Kidney epithelial cell (primary cell): ENCODE measurements at regions not wholly inside any gene's neighbourhood (a gene's known extent, or its start where the extent isn't known, plus 50 kb on each side); places are given as distances from the start of the nearest gene placed in this dataset.
"Not testable (repeated sequence)": the region's sequence is repeated elsewhere in the genome, so short reads cannot be mapped to it uniquely, and the experiment has no call there.

Experiments used
- DNase-seq: peaks from one replicate; pipeline ENCODE4 v3.0.0-alpha.2; 2010; ENCODE audit warnings: low read depth
- H3K27me3 ChIP-seq: 2 replicates; pipeline ENCODE4 v1.6.0; 2011; ENCODE audit warnings: low read length; ENCODE audit not compliant: control insufficient read depth, insufficient read depth
- H3K36me3 ChIP-seq: 2 replicates; pipeline ENCODE4 v1.5.1; 2011; ENCODE audit warnings: low read length; ENCODE audit not compliant: control insufficient read depth, insufficient read depth
- H3K4me3 ChIP-seq: 2 replicates; pipeline ENCODE4 v1.5.1; 2011; ENCODE audit warnings: low read depth, mild to moderate bottlenecking, control low read depth, low read length
- TF ChIP-seq, protein P1 (sequence below): IDR thresholded peaks from 2 replicates; pipeline ENCODE4 v1.5.1; 2011; ENCODE audit warnings: mild to moderate bottlenecking, moderate library complexity, low read length, control low read depth, inconsistent platforms; ENCODE audit not compliant: insufficient read depth, poor library complexity, severe bottlenecking

- Histone ChIP-seq H3K36me3 (no peaks in the 10 kb centered on the region), H3K27me3 (no peaks in the 10 kb centered on the region), H3K4me3 (no peak overlapping the region)
- TF ChIP-seq, protein P1, sequence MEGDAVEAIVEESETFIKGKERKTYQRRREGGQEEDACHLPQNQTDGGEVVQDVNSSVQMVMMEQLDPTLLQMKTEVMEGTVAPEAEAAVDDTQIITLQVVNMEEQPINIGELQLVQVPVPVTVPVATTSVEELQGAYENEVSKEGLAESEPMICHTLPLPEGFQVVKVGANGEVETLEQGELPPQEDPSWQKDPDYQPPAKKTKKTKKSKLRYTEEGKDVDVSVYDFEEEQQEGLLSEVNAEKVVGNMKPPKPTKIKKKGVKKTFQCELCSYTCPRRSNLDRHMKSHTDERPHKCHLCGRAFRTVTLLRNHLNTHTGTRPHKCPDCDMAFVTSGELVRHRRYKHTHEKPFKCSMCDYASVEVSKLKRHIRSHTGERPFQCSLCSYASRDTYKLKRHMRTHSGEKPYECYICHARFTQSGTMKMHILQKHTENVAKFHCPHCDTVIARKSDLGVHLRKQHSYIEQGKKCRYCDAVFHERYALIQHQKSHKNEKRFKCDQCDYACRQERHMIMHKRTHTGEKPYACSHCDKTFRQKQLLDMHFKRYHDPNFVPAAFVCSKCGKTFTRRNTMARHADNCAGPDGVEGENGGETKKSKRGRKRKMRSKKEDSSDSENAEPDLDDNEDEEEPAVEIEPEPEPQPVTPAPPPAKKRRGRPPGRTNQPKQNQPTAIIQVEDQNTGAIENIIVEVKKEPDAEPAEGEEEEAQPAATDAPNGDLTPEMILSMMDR: no peak
- DNase-seq: no peak
Measured at GRCh38 chr16:59039066-59039720, 305.1 kb upstream of the GOT2 start.

GRCh38 chr16:59030923-59031485, 296.9 kb upstream of the GOT2 start:
- Histone ChIP-seq H3K4me3 (no peak overlapping the region), H3K36me3 (no peaks in the 10 kb centered on the region), H3K27me3 (no peaks in the 10 kb centered on the region)
- TF ChIP-seq, protein P1: no peak
- DNase-seq: no peak

GRCh38 chr16:59021751-59022150, 287.6 kb upstream of the GOT2 start:
- H3K36me3 ChIP-seq: no peaks in the 10 kb centered on the region
- peak; percentile 16 for DNase-seq
- TF ChIP-seq, protein P1: no peak
- no peaks in the 10 kb centered on the region for H3K27me3 ChIP-seq
- no peak overlapping the region for H3K4me3 ChIP-seq

GRCh38 chr16:59013930-59014329, 279.8 kb upstream of the GOT2 start:
- H3K27me3 ChIP-seq: no peaks in the 10 kb centered on the region
- no peaks in the 10 kb centered on the region for H3K36me3 ChIP-seq
- TF ChIP-seq, protein P1: no peak
- no peak for DNase-seq
- H3K4me3 ChIP-seq: no peak overlapping the region

DNA sequence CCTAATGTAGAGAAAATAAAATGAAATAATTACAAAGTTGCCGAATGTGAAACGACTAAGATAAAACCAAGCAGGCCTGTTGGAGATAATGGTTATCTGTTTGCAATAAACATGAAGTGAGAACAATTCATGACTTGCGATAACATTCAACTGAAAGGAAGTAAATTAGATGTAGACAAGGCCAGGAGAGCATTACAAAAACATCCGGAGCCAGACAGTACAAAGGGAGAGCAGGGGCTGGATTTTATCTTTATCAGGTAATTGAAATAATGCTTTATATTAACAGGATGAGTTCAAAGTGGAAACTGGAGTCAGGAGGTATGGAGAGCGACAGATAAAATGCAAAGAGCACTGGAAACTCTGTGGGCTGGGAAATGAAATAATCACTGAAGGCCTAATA, 265.6 kb upstream of the GOT2 start:
- Histone ChIP-seq H3K36me3 (no peaks in the 10 kb centered on the region), H3K4me3 (no peak overlapping the region), H3K27me3 (no peaks in the 10 kb centered on the region)
- TF ChIP-seq, protein P1: no peak
- no peak for DNase-seq

- DNase-seq, H3K36me3 ChIP-seq, H3K27me3 ChIP-seq, H3K4me3 ChIP-seq: not testable (repeated sequence)
Measured at GRCh38 chr16:58992755-58993154, 258.6 kb upstream of the GOT2 start.

DNA sequence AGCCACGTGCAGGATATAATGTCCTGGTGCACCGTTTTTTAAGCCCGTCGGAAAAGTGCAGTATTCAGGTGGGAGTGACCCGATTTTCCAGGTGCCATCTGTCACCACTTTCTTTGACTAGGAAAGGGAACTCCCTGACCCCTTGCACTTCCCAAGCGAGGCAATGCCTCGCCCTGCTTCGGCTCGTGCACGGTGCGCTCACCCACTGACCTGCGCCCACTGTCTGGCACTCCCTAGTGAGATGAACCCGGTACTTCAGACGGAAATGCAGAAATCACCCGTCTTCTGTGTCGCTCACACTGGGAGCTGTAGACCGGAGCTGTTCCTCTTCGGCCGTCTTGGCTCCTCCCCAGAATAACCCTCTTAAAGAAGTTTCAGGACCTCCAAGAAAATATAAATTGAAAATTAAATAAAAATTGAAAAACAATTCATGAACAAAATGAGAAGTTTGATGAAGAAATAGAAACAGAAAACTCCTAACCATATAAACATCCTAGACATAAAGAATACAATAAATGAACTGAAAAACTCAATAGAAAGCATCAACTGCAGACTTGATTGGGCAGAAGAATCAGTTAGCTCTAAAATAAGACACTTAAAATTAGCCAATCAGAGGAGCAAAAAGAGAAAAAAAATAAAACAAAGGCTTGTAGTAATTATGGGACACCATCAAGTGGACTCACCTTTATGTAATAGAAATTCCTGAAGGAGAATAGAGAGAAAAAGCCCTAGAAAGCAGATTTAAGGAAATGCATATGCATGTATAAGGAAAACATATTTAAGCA, 249.3 kb upstream of the GOT2 start:
- not testable (repeated sequence) for H3K4me3 ChIP-seq, DNase-seq, H3K27me3 ChIP-seq, H3K36me3 ChIP-seq
